ENCODE measurements at regions not wholly inside any gene's neighbourhood (a gene's known extent, or its start where the extent isn't known, plus 50 kb on each side); places are given as distances from the start of the nearest gene placed in this dataset.

DNA sequence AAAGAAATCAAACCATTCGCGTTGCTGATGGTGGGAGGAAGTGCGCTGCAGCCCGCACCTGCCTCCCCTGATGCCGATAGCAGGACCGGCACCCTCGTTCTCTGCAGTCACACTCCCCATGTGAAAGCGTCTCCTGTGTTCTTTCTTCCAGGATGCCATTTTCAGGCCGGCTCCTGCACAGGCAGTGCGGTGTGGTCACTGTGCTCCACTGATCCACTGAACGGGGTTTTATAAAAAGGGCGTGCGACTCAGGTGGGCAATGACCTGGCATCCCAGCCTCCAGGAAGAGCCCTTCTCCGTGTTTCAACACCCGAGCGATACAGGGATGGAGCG is 88.3 kb upstream of the SNTG2 start:
- DNase-seq: no peak
- intact Hi-C loops (cut with DNase I; ENCODE audit: low total_unique reads): no loop called here
- no peak overlapping the region for H3K4me3 ChIP-seq
- TF ChIP-seq POLR2AphosphoS5 (IDR thresholded peaks at IDR 0.05): no peak
- no peak for TF ChIP-seq EP300 (IDR thresholded peaks at IDR 0.05)
- no peak overlapping the region for H3K27ac ChIP-seq
- H3K36me3 ChIP-seq: no peaks in the 10 kb centered on the region
- no peaks in the 10 kb centered on the region for H3K9me3 ChIP-seq
- H3K4me1 ChIP-seq: peaks cover 0 to 12% (median 0%) of the 10 kb centered on the region in 4 donors
- WGBS, 5 donors: 79 to 88% (median 82%) methylated on average over 17 of the region's 17 CpGs
- peaks cover 0 to 32% (median 0%) of the 10 kb centered on the region in 3 donors for H3K27me3 ChIP-seq

- WGBS, 5 donors: 51 to 65% (median 62%) methylated on average over 21 to 24 of the region's 24 CpGs
- Histone ChIP-seq H3K9me3 (no peaks in the 10 kb centered on the region), H3K27me3 (peaks cover 0 to 31% (median 0%) of the 10 kb centered on the region in 3 donors), H3K36me3 (no peaks in the 10 kb centered on the region), H3K27ac (no peak overlapping the region), H3K4me3 (no peak overlapping the region), H3K4me1 (peaks cover 0 to 12% (median 0%) of the 10 kb centered on the region in 4 donors)
- intact Hi-C loops (cut with DNase I; ENCODE audit: low total_unique reads): no loop called here
- no peak for DNase-seq
- TF ChIP-seq, protein P1, sequence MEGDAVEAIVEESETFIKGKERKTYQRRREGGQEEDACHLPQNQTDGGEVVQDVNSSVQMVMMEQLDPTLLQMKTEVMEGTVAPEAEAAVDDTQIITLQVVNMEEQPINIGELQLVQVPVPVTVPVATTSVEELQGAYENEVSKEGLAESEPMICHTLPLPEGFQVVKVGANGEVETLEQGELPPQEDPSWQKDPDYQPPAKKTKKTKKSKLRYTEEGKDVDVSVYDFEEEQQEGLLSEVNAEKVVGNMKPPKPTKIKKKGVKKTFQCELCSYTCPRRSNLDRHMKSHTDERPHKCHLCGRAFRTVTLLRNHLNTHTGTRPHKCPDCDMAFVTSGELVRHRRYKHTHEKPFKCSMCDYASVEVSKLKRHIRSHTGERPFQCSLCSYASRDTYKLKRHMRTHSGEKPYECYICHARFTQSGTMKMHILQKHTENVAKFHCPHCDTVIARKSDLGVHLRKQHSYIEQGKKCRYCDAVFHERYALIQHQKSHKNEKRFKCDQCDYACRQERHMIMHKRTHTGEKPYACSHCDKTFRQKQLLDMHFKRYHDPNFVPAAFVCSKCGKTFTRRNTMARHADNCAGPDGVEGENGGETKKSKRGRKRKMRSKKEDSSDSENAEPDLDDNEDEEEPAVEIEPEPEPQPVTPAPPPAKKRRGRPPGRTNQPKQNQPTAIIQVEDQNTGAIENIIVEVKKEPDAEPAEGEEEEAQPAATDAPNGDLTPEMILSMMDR (IDR thresholded peaks at IDR 0.05): no peak
- no peak for TF ChIP-seq EP300 (IDR thresholded peaks at IDR 0.05)
- TF ChIP-seq POLR2AphosphoS5 (IDR thresholded peaks at IDR 0.05): no peak
- no peak for TF ChIP-seq POLR2A (IDR thresholded peaks at IDR 0.05)
Measured at GRCh38 chr2:861655-862354, 88.8 kb upstream of the SNTG2 start.

GRCh38 chr2:860259-860855 is 90.3 kb upstream of the SNTG2 start:
- intact Hi-C loops (cut with DNase I; ENCODE audit: low total_unique reads): no loop called here
- 57 to 74% (median 68%) methylated on average over 14 of the region's 14 CpGs for WGBS, 5 donors
- DNase-seq: peak in 1 of 2 donors; percentile 15
- Histone ChIP-seq H3K4me1 (no peaks in the 10 kb centered on the region), H3K4me3 (no peak overlapping the region), H3K27me3 (peaks cover 0 to 22% (median 0%) of the 10 kb centered on the region in 3 donors), H3K36me3 (no peaks in the 10 kb centered on the region), H3K27ac (no peak overlapping the region), H3K9me3 (no peaks in the 10 kb centered on the region)
- TF ChIP-seq POLR2A (IDR thresholded peaks at IDR 0.05) (no peak), EP300 (IDR thresholded peaks at IDR 0.05) (no peak), POLR2AphosphoS5 (IDR thresholded peaks at IDR 0.05) (no peak)
- TF ChIP-seq, protein P1 (IDR thresholded peaks at IDR 0.05): no peak

DNA sequence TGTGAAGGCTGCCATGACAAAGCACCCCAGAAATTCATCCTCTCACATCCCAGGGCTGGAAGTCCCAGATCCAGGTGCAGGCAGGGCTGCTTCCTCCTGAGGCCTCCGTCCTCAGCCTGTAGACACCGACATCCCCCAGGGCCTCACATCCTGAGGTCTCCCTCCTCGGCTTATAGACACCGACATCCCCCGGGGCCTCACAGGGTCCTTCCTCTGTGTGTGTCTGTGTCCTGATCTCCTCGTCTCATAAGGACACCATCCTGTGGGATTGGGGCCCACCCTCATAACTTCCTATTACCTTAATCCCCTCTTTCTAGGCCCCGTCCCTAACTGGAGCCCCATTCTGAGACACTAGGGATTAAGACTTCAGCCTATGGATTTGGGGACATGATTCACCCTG is 92.0 kb upstream of the SNTG2 start:
- intact Hi-C loops (cut with DNase I; ENCODE audit: low total_unique reads): loop anchor here (10.0 kb wide), 1 partner anchor 686 kb away; no protein-coding TSS in a partner anchor
- peaks cover 0 to 17% (median 0%) of the 10 kb centered on the region in 3 donors for H3K27me3 ChIP-seq
- TF ChIP-seq, protein P1 (IDR thresholded peaks at IDR 0.05): no peak
- TF ChIP-seq POLR2A (IDR thresholded peaks at IDR 0.05): no peak
- no peak for TF ChIP-seq EP300 (IDR thresholded peaks at IDR 0.05)
- TF ChIP-seq POLR2AphosphoS5 (IDR thresholded peaks at IDR 0.05): no peak
- no peak overlapping the region for H3K27ac ChIP-seq
- H3K36me3 ChIP-seq: no peaks in the 10 kb centered on the region
- H3K4me3 ChIP-seq: no peak overlapping the region
- DNase-seq: no peak
- no peaks in the 10 kb centered on the region for H3K4me1 ChIP-seq
- no peaks in the 10 kb centered on the region for H3K9me3 ChIP-seq
- WGBS, 5 donors: 71 to 88% (median 78%) methylated on average over 7 of the region's 7 CpGs

GRCh38 chr2:857937-858336 is 92.7 kb upstream of the SNTG2 start:
- Histone ChIP-seq H3K36me3 (no peaks in the 10 kb centered on the region), H3K27ac (no peak overlapping the region), H3K4me1 (no peaks in the 10 kb centered on the region), H3K27me3 (peaks cover 0 to 15% (median 0%) of the 10 kb centered on the region in 3 donors), H3K4me3 (no peak overlapping the region), H3K9me3 (no peaks in the 10 kb centered on the region)
- intact Hi-C loops (cut with DNase I; ENCODE audit: low total_unique reads): loop anchor here (10.0 kb wide), 1 partner anchor 687 kb away; no protein-coding TSS in a partner anchor
- no peak for TF ChIP-seq POLR2AphosphoS5 (IDR thresholded peaks at IDR 0.05)
- TF ChIP-seq, protein P1 (IDR thresholded peaks at IDR 0.05): no peak
- 47 to 71% (median 57%) methylated on average over 6 of the region's 6 CpGs for WGBS, 5 donors
- DNase-seq: no peak

All from stomach (tissue), 8 donors.